HepG2 (cell line): ENCODE measurements at regions not wholly inside any gene's neighbourhood (a gene's known extent, or its start where the extent isn't known, plus 50 kb on each side); places are given as distances from the start of the nearest gene placed in this dataset.

Experiments used
- ATM ChIP-seq: fragments of 450-650 bp; IDR thresholded peaks from 2 replicates; pipeline ENCODE4 v1.7.1; 2017; ENCODE audit warnings: mild to moderate bottlenecking, borderline replicate concordance
- HNRNPL ChIP-seq: fragments of 200-400 bp; formaldehyde crosslinking; IDR thresholded peaks from 2 replicates; pipeline ENCODE4 v1.6.1; 2017; ENCODE audit warnings: mild to moderate bottlenecking, low read depth, low read length
- JUN ChIP-seq: sonication (generic); formaldehyde crosslinking; IDR thresholded peaks from 2 replicates; pipeline ENCODE4 v1.4.0; 2020; ENCODE audit warnings: mild to moderate bottlenecking, missing genetic modification reagents
- JUNB ChIP-seq: sonication (generic); formaldehyde crosslinking; IDR thresholded peaks from 2 replicates; pipeline ENCODE4 v1.8.0; 2022; ENCODE audit warnings: missing genetic modification reagents, mild to moderate bottlenecking, borderline replicate concordance
- KLF9 ChIP-seq: IDR thresholded peaks from 2 replicates; pipeline ENCODE4 v1.6.1; 2016; ENCODE audit warnings: low read depth
- MTF2 ChIP-seq: sonication (generic); formaldehyde crosslinking; IDR thresholded peaks from 2 replicates; pipeline ENCODE4 v1.5.0; 2020; ENCODE audit warnings: missing genetic modification reagents, borderline replicate concordance
- NCOA2 ChIP-seq: sonication (generic); formaldehyde crosslinking; IDR thresholded peaks from 2 replicates; pipeline ENCODE4 v1.8.0; 2022; ENCODE audit warnings: inconsistent platforms
- POLR2AphosphoS5 ChIP-seq: IDR thresholded peaks from 2 replicates; pipeline ENCODE4 v1.6.1; 2012; ENCODE audit warnings: low read depth, low read length
- RFX5 ChIP-seq: IDR thresholded peaks from 2 replicates; pipeline ENCODE4 v1.6.1; 2011; ENCODE audit warnings: low read depth, low read length, improper control_type of control experiment
- SMC3 ChIP-seq: IDR thresholded peaks from 2 replicates; pipeline ENCODE4 v1.6.1; 2011; ENCODE audit warnings: low read length, improper control_type of control experiment
- ZNF451 ChIP-seq: sonication (generic); formaldehyde crosslinking; IDR thresholded peaks from 2 replicates; pipeline ENCODE4 v1.5.0; 2020; ENCODE audit warnings: mild to moderate bottlenecking, missing genetic modification reagents
- TF ChIP-seq, protein P1 (sequence below): sonication (generic); formaldehyde crosslinking; IDR thresholded peaks from 2 replicates; pipeline ENCODE4 v1.9.0; 2021; ENCODE audit warnings: missing genetic modification reagents, borderline replicate concordance
- TF ChIP-seq, protein P2 (sequence below): IDR thresholded peaks from 2 replicates; pipeline ENCODE4 v1.6.1; 2012; ENCODE audit warnings: inconsistent platforms
- TF ChIP-seq, protein P3 (sequence below): sonication (generic); formaldehyde crosslinking; IDR thresholded peaks from 2 replicates; pipeline ENCODE4 v1.4.0; 2020; ENCODE audit warnings: missing genetic modification reagents

DNA sequence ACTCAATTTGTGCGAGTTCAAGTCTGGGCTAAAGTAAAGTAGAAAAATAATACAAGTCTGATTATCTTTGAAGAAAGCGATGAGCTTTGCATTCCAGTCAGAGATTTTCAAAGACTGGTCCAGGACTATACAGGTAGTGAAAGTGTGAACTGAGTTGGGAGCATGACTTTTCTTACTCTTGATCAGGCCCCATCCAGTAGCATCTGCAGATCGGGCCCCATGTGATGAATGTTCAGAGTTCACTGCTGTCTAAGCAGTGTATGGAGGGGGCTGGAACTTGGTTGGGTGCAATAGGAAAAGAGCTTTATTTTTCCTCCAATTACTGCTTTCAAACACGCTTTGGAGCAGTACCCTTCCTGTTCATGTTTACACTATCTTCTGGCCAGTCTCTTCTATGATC, 747.4 kb upstream of the ID2 start:
- TF ChIP-seq NCOA2: no peak
- TF ChIP-seq, protein P1, sequence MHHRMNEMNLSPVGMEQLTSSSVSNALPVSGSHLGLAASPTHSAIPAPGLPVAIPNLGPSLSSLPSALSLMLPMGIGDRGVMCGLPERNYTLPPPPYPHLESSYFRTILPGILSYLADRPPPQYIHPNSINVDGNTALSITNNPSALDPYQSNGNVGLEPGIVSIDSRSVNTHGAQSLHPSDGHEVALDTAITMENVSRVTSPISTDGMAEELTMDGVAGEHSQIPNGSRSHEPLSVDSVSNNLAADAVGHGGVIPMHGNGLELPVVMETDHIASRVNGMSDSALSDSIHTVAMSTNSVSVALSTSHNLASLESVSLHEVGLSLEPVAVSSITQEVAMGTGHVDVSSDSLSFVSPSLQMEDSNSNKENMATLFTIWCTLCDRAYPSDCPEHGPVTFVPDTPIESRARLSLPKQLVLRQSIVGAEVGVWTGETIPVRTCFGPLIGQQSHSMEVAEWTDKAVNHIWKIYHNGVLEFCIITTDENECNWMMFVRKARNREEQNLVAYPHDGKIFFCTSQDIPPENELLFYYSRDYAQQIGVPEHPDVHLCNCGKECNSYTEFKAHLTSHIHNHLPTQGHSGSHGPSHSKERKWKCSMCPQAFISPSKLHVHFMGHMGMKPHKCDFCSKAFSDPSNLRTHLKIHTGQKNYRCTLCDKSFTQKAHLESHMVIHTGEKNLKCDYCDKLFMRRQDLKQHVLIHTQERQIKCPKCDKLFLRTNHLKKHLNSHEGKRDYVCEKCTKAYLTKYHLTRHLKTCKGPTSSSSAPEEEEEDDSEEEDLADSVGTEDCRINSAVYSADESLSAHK (CRISPR knock-in tag): no peak
- no peak for TF ChIP-seq SMC3
- TF ChIP-seq JUN (CRISPR knock-in tag): no peak
- TF ChIP-seq POLR2AphosphoS5: no peak
- no peak for TF ChIP-seq ATM
- TF ChIP-seq MTF2 (CRISPR knock-in tag): no peak
- TF ChIP-seq, protein P2, sequence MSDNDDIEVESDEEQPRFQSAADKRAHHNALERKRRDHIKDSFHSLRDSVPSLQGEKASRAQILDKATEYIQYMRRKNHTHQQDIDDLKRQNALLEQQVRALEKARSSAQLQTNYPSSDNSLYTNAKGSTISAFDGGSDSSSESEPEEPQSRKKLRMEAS: no peak
- TF ChIP-seq, protein P3, sequence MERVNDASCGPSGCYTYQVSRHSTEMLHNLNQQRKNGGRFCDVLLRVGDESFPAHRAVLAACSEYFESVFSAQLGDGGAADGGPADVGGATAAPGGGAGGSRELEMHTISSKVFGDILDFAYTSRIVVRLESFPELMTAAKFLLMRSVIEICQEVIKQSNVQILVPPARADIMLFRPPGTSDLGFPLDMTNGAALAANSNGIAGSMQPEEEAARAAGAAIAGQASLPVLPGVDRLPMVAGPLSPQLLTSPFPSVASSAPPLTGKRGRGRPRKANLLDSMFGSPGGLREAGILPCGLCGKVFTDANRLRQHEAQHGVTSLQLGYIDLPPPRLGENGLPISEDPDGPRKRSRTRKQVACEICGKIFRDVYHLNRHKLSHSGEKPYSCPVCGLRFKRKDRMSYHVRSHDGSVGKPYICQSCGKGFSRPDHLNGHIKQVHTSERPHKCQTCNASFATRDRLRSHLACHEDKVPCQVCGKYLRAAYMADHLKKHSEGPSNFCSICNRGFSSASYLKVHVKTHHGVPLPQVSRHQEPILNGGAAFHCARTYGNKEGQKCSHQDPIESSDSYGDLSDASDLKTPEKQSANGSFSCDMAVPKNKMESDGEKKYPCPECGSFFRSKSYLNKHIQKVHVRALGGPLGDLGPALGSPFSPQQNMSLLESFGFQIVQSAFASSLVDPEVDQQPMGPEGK: no peak
- TF ChIP-seq ZNF451: no peak
- no peak for TF ChIP-seq HNRNPL
- TF ChIP-seq JUNB: no peak
- TF ChIP-seq KLF9 (CRISPR knock-in tag): no peak
- TF ChIP-seq RFX5: no peak
